Psoas muscle (tissue), 7 donors: ENCODE measurements at regions not wholly inside any gene's neighbourhood (a gene's known extent, or its start where the extent isn't known, plus 50 kb on each side); places are given as distances from the start of the nearest gene placed in this dataset.

ENCODE experiments used
- ATAC-seq, 4 donors: fragments of 200-7000 bp; cut with Tn5 transposase; one replicate each; pipeline ENCODE4 v1.9.1; 2020; ENCODE audit warnings: moderate library complexity in 3 of 4, mild to moderate bottlenecking in 2 of 4
- DNase-seq, 2 donors: peaks; one replicate each; pipeline ENCODE4 v3.0.0-alpha.2; 2020
- H3K27ac ChIP-seq: fragments of 200-600 bp; one replicate; pipeline ENCODE4 v1.8.0; 2022
- H3K27me3 ChIP-seq, 3 donors: fragments of 200-600 bp in 1 of 3; one replicate each; pipeline versions ENCODE4 v1.6.1 to v1.8.0; 2013 to 2022; ENCODE audit warnings: low read length in 2 of 3, mild to moderate bottlenecking in 2 of 3, moderate library complexity in 1 of 3; ENCODE audit not compliant: insufficient read depth in 3 of 3
- H3K36me3 ChIP-seq, 2 donors: fragments of 200-600 bp in 1 of 2; one replicate each; pipeline versions ENCODE4 v1.6.1 to v1.8.0; 2013 to 2022; ENCODE audit warnings: low read depth in 1 of 2, mild to moderate bottlenecking in 1 of 2, moderate library complexity in 1 of 2; ENCODE audit not compliant: insufficient read depth in 1 of 2
- H3K4me1 ChIP-seq: fragments of 200-600 bp; one replicate; pipeline ENCODE4 v1.8.0; 2022
- H3K4me3 ChIP-seq: fragments of 200-600 bp; one replicate; pipeline ENCODE4 v1.8.0; 2022; ENCODE audit warnings: mild to moderate bottlenecking
- H3K9me3 ChIP-seq: fragments of 200-600 bp; one replicate; pipeline ENCODE4 v1.8.0; 2022
- WGBS, 3 donors: extraction: QIAGEN DNeasy Blood & Tissue Kit; methylation state at CpG; one replicate each; pipeline versions ENCODE4 v1.1.6 to v1.1.7; 2013; 5-methylcytosine and 5-hydroxymethylcytosine counted together
- intact Hi-C, 2 donors: fragments of 100-400 bp; cut with DNase I; formaldehyde crosslinking; loops; one replicate each; pipeline versions ENCODE4 v1.11.0 to v1.14.2; 2022
- TF ChIP-seq, protein P1 (sequence below): fragments of 200-600 bp; IDR thresholded peaks from one replicate; pipeline ENCODE4 v1.8.0; 2022; ENCODE audit warnings: antibody characterized with exemption
- donor health status: healthy with polysubstance abuse.
- donor health status: DM: no; HTN: no; CAD: no; lungs with moderate emphysema.
- donor health status: Bipolar disorder and iron deficiency.
- donor health status: healthy.
- donor health status: DM: yes; HTN: yes; CAD: no.
- donor health status: DM: no; HTN: no; CAD: no.
- donor health status: DM: yes; HTN: yes; CAD: no.

DNA sequence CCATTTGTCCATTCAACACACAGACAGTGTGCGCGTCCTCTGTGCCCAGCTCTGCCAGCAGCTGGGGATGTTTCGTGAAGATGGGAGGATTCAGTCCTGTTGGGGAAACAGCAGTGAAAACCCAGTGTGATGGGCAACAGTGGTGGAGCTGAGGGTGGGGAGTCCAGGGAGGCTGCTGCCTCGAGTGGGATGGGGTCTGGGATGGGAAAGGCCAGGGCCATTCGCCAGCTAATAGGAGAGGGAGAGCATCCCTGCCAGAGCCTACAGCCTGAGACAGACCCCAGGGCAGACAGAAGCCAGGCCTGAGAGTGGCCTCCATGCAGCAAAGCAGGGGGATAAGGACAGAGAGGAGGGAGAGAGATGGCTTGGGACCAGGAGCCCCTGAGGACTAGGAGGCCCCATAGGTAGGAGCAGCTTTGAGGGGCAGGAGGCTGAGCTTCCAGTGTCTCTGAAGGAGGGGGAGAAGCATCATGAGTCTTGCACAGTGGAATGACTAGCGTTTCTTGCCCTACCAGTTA, 252.6 kb downstream of the NPHP4 start:
- intact Hi-C loops: loop anchor here in 1 of 2 donors (10.0 kb wide), 2 partner anchors 225 to 1825 kb away; no protein-coding TSS in a partner anchor
- peaks cover 0 to 6% (median 4%) of the 10 kb centered on the region in 3 donors for H3K27me3 ChIP-seq
- WGBS, 3 donors: 66 to 72% (median 71%) methylated on average over 6 of the region's 6 CpGs
- ATAC-seq (no peak), DNase-seq (no peak)
- TF ChIP-seq, protein P1, sequence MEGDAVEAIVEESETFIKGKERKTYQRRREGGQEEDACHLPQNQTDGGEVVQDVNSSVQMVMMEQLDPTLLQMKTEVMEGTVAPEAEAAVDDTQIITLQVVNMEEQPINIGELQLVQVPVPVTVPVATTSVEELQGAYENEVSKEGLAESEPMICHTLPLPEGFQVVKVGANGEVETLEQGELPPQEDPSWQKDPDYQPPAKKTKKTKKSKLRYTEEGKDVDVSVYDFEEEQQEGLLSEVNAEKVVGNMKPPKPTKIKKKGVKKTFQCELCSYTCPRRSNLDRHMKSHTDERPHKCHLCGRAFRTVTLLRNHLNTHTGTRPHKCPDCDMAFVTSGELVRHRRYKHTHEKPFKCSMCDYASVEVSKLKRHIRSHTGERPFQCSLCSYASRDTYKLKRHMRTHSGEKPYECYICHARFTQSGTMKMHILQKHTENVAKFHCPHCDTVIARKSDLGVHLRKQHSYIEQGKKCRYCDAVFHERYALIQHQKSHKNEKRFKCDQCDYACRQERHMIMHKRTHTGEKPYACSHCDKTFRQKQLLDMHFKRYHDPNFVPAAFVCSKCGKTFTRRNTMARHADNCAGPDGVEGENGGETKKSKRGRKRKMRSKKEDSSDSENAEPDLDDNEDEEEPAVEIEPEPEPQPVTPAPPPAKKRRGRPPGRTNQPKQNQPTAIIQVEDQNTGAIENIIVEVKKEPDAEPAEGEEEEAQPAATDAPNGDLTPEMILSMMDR: no peak
- H3K36me3 ChIP-seq: no peaks in the 10 kb centered on the region
- no peaks in the 10 kb centered on the region for H3K4me1 ChIP-seq
- H3K27ac ChIP-seq: no peak overlapping the region
- no peak overlapping the region for H3K4me3 ChIP-seq
- H3K9me3 ChIP-seq: no peaks in the 10 kb centered on the region

GRCh38 chr1:5738911-5739462, 253.2 kb downstream of the NPHP4 start:
- H3K27me3 ChIP-seq: peaks cover 0 to 8% (median 3%) of the 10 kb centered on the region in 3 donors
- TF ChIP-seq, protein P1: no peak
- H3K4me1 ChIP-seq: no peaks in the 10 kb centered on the region
- H3K27ac ChIP-seq: no peak overlapping the region
- no peaks in the 10 kb centered on the region for H3K36me3 ChIP-seq
- DNase-seq: no peak
- intact Hi-C loops: no loop called here
- no peaks in the 10 kb centered on the region for H3K9me3 ChIP-seq
- no peak for ATAC-seq
- no peak overlapping the region for H3K4me3 ChIP-seq
- WGBS, 3 donors: 70 to 77% (median 74%) methylated on average over 8 of the region's 8 CpGs

DNA sequence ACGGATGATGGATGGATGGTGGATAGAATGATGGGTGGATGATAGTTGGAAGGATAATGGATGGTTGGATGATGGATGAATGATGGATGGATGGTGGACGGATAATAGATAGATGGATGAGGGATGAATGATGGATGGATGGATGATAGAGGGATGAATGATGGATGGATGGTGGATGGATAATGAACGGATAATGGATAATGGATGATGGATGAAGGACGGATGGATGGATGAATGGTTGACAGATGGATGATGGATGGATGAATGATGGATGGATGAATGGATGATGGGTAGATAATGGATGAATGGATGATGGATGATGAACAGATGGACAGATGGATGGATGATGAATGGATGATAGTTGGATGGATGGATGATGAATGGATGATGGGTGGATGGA, 255.1 kb downstream of the NPHP4 start:
- peaks cover 0 to 3% (median 2%) of the 10 kb centered on the region in 3 donors for H3K27me3 ChIP-seq
- DNase-seq (no peak), ATAC-seq (no peak)
- WGBS, 3 donors: 71 to 87% (median 81%) methylated on average over 4 of the region's 4 CpGs
- TF ChIP-seq, protein P1: no peak
- no peaks in the 10 kb centered on the region for H3K4me1 ChIP-seq
- no peaks in the 10 kb centered on the region for H3K9me3 ChIP-seq
- no peaks in the 10 kb centered on the region for H3K36me3 ChIP-seq
- no peak overlapping the region for H3K4me3 ChIP-seq
- intact Hi-C loops: no loop called here
- H3K27ac ChIP-seq: no peak overlapping the region

DNA sequence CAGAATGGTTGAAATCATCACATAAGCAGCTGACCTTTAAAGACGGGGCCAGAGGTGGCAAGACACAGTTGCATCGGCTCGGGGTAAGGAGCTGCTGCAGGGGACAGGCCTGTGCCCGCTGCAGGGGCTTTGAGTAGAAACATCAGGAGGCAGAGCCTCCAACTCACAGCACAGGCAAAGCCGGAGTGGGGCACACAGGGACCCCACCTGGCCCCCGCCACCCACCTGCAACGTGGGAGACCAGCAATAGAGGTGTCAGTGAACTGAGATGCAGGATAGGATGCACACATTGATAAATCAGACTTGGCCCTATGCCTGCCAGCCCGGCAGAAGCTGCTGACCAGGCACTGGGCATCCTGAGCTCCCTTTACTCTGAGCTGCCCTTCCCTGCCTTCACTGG, 257.2 kb downstream of the NPHP4 start:
- DNase-seq (peak in 1 of 2 donors; percentile 25), ATAC-seq (no peak)
- intact Hi-C loops: no loop called here
- no peaks in the 10 kb centered on the region for H3K9me3 ChIP-seq
- H3K27me3 ChIP-seq: peaks cover 0 to 3% (median 2%) of the 10 kb centered on the region in 3 donors
- H3K36me3 ChIP-seq: no peaks in the 10 kb centered on the region
- H3K4me3 ChIP-seq: no peak overlapping the region
- H3K4me1 ChIP-seq: no peaks in the 10 kb centered on the region
- H3K27ac ChIP-seq: no peak overlapping the region
- WGBS, 3 donors: 70 to 75% (median 75%) methylated on average over 8 of the region's 8 CpGs
- TF ChIP-seq, protein P1: no peak

DNA sequence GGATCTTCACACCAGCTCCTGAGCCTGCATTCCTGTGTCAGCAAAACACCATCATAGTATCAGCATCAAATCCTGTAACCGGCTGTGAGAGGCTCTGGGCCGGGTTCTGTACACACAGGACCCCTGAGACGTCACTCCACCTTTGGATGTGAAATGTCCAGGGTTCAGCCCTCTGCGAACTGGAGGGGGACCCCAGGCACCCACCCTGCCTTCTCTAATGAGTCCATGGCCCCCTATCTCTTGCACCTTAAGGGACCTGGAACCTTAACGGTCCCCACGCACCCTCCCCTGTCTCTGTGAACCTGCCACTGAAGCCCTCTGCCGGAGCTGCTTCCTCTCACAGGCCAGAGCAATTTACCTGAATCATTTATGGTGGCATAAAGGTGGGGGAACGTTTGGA, 257.8 kb downstream of the NPHP4 start:
- H3K4me3 ChIP-seq: no peak overlapping the region
- DNase-seq: peak in 1 of 2 donors; percentile 6
- ATAC-seq: no peak
- TF ChIP-seq, protein P1: no peak
- H3K36me3 ChIP-seq: no peaks in the 10 kb centered on the region
- WGBS, 3 donors: 58 to 67% (median 60%) methylated on average over 8 of the region's 8 CpGs
- no peak overlapping the region for H3K27ac ChIP-seq
- H3K27me3 ChIP-seq: peaks cover 0 to 3% (median 2%) of the 10 kb centered on the region in 3 donors
- no peaks in the 10 kb centered on the region for H3K4me1 ChIP-seq
- intact Hi-C loops: no loop called here
- no peaks in the 10 kb centered on the region for H3K9me3 ChIP-seq
